ENCODE measurements at regions not wholly inside any gene's neighbourhood (a gene's known extent, or its start where the extent isn't known, plus 50 kb on each side); places are given as distances from the start of the nearest gene placed in this dataset.

GRCh38 chr11:81899156-81899555 is 834.5 kb downstream of the FAM181B start:
- DNase-seq, result no peak

GRCh38 chr11:81897639-81898038 is 836.0 kb downstream of the FAM181B start:
- no peak for DNase-seq

- no peak for DNase-seq
These were observed 838.4 kb downstream of the FAM181B start for GRCh38 chr11:81895258-81895657.

- DNase-seq, result no peak
These were observed 840.7 kb downstream of the FAM181B start for GRCh38 chr11:81892770-81893635.

- DNase-seq, result no peak
These were observed 845.3 kb downstream of the FAM181B start for GRCh38 chr11:81888391-81888790.

- DNase-seq, result no peak
These were observed 846.0 kb downstream of the FAM181B start for GRCh38 chr11:81887671-81888070.

- DNase-seq, result no peak
These were observed 847.1 kb downstream of the FAM181B start for GRCh38 chr11:81886406-81887075.

GRCh38 chr11:81874635-81875034 is 859.0 kb downstream of the FAM181B start:
- no peak for DNase-seq

GRCh38 chr11:81870815-81871214 is 862.8 kb downstream of the FAM181B start:
- no peak for DNase-seq

- no peak for DNase-seq
These were observed 863.6 kb downstream of the FAM181B start for GRCh38 chr11:81870066-81870412.

- DNase-seq, result peak in 2 of 56 donors; percentile 1 to 9
These were observed 864.2 kb downstream of the FAM181B start for GRCh38 chr11:81869351-81870065.

- DNase-seq, result no peak
These were observed 866.8 kb downstream of the FAM181B start for GRCh38 chr11:81866896-81867295.

- DNase-seq, result no peak
These were observed 876.3 kb downstream of the FAM181B start for GRCh38 chr11:81857386-81857785.

GRCh38 chr11:81853791-81854190 is 879.9 kb downstream of the FAM181B start:
- no peak for DNase-seq

- DNase-seq, result no peak
These were observed 880.8 kb downstream of the FAM181B start for GRCh38 chr11:81852896-81853295.

GRCh38 chr11:81840380-81840779 is 893.3 kb downstream of the FAM181B start:
- peak in 2 of 56 donors; percentile 1 to 6 for DNase-seq

- no peak for DNase-seq
These were observed 893.7 kb downstream of the FAM181B start for GRCh38 chr11:81839976-81840375.

- no peak for DNase-seq
These were observed 894.6 kb downstream of the FAM181B start for GRCh38 chr11:81839016-81839415.

GRCh38 chr11:81829976-81830375 is 903.7 kb downstream of the FAM181B start:
- DNase-seq, result no peak

GRCh38 chr11:81825346-81825745 is 908.3 kb downstream of the FAM181B start:
- no peak for DNase-seq

- no peak for DNase-seq
These were observed 914.2 kb downstream of the FAM181B start for GRCh38 chr11:81819462-81819861.

GRCh38 chr11:81804858-81805257 is 928.8 kb downstream of the FAM181B start:
- no peak for DNase-seq
